H9 (cell line): ENCODE measurements at regions not wholly inside any gene's neighbourhood (a gene's known extent, or its start where the extent isn't known, plus 50 kb on each side); places are given as distances from the start of the nearest gene placed in this dataset.

Experiments
- DNase-seq: peaks from one replicate; pipeline ENCODE4 v3.0.0-alpha.2; 2017
- H2AFZ ChIP-seq: one replicate; pipeline ENCODE4 v1.6.1; 2013; ENCODE audit warnings: mild to moderate bottlenecking, low read length, control low read depth, moderate library complexity
- H2AK5ac ChIP-seq: 2 replicates; pipeline ENCODE4 v1.6.1; 2013; ENCODE audit warnings: low read length, control low read depth, mixed read lengths; ENCODE audit not compliant: insufficient read length
- H2BK120ac ChIP-seq: one replicate; pipeline ENCODE4 v1.6.1; 2013; ENCODE audit warnings: low read depth, mild to moderate bottlenecking, low read length, control low read depth, inconsistent platforms; ENCODE audit not compliant: poor library complexity, severe bottlenecking
- H2BK12ac ChIP-seq: 2 replicates; pipeline ENCODE4 v1.6.1; 2013; ENCODE audit warnings: low read length, control low read depth, mixed read lengths, low read depth; ENCODE audit not compliant: insufficient read length
- H2BK15ac ChIP-seq: 2 replicates; pipeline ENCODE4 v1.6.1; 2013; ENCODE audit warnings: low read depth, low read length, control low read depth
- H2BK20ac ChIP-seq: one replicate; pipeline ENCODE4 v1.6.1; 2013; ENCODE audit warnings: low read depth, mild to moderate bottlenecking, low read length, control low read depth, inconsistent platforms; ENCODE audit not compliant: poor library complexity, severe bottlenecking
- H2BK5ac ChIP-seq: 2 replicates; pipeline ENCODE4 v1.6.1; 2013; ENCODE audit warnings: low read length, control low read depth, mixed read lengths; ENCODE audit not compliant: insufficient read length
- H3K14ac ChIP-seq: 2 replicates; pipeline ENCODE4 v1.6.1; 2013; ENCODE audit warnings: low read length, control low read depth; ENCODE audit not compliant: insufficient read depth
- H3K18ac ChIP-seq: 2 replicates; pipeline ENCODE4 v1.6.1; 2013; ENCODE audit warnings: low read depth, mild to moderate bottlenecking, mixed read lengths, low read length, control low read depth; ENCODE audit not compliant: insufficient read length
- H3K23ac ChIP-seq: 2 replicates; pipeline ENCODE4 v1.6.1; 2013; ENCODE audit warnings: low read length, control low read depth, mixed read lengths, low read depth; ENCODE audit not compliant: insufficient read length
- H3K23me2 ChIP-seq: 2 replicates; pipeline ENCODE4 v1.6.1; 2013; ENCODE audit warnings: low read depth, mild to moderate bottlenecking, mixed read lengths, low read length, control low read depth; ENCODE audit not compliant: insufficient read length, poor library complexity, severe bottlenecking
- H3K27ac ChIP-seq: 2 replicates; pipeline ENCODE4 v1.5.1; 2013; ENCODE audit warnings: low read length, control low read depth, mixed read lengths, low read depth; ENCODE audit not compliant: insufficient read length
- H3K27me3 ChIP-seq: 2 replicates; pipeline ENCODE4 v1.6.1; 2013; ENCODE audit warnings: low read length, control low read depth, inconsistent platforms; ENCODE audit not compliant: insufficient read depth
- H3K4ac ChIP-seq: 2 replicates; pipeline ENCODE4 v1.6.1; 2013; ENCODE audit warnings: low read depth, mild to moderate bottlenecking, control low read depth, inconsistent platforms, low read length, moderate library complexity
- H3K4me1 ChIP-seq: 2 replicates; pipeline ENCODE4 v1.6.1; 2013; ENCODE audit warnings: low read length, control low read depth, inconsistent platforms; ENCODE audit not compliant: insufficient read depth
- H3K4me2 ChIP-seq: 2 replicates; pipeline ENCODE4 v1.6.1; 2013; ENCODE audit warnings: low read length, control low read depth, mixed read lengths; ENCODE audit not compliant: insufficient read length, insufficient read depth
- H3K56ac ChIP-seq: 2 replicates; pipeline ENCODE4 v1.6.1; 2013; ENCODE audit warnings: low read depth, mild to moderate bottlenecking, mixed read lengths, low read length, control low read depth; ENCODE audit not compliant: insufficient read length
- H3K79me1 ChIP-seq: 2 replicates; pipeline ENCODE4 v1.6.1; 2013; ENCODE audit warnings: low read depth, mild to moderate bottlenecking, moderate library complexity, low read length, control low read depth, inconsistent platforms; ENCODE audit not compliant: insufficient read depth, poor library complexity, severe bottlenecking
- H3K79me2 ChIP-seq: 2 replicates; pipeline ENCODE4 v1.6.1; 2013; ENCODE audit warnings: low read length, control low read depth, inconsistent platforms; ENCODE audit not compliant: insufficient read depth
- H3K9ac ChIP-seq: 2 replicates; pipeline ENCODE4 v1.6.1; 2013; ENCODE audit warnings: low read length, control low read depth, mixed read lengths; ENCODE audit not compliant: insufficient read length; ENCODE audit errors: extremely low read depth
- H3K9me3 ChIP-seq: one replicate; pipeline ENCODE4 v1.6.1; 2013; ENCODE audit warnings: low read depth, low read length, inconsistent platforms; ENCODE audit not compliant: control insufficient read depth
- H3T11ph ChIP-seq: one replicate; pipeline ENCODE4 v1.6.1; 2013; ENCODE audit warnings: mild to moderate bottlenecking, low read length, control low read depth, inconsistent platforms
- H4K20me1 ChIP-seq: one replicate; pipeline ENCODE4 v1.6.1; 2013; ENCODE audit not compliant: control insufficient read depth, insufficient read length, insufficient read depth
- H4K5ac ChIP-seq: 2 replicates; pipeline ENCODE4 v1.6.1; 2013; ENCODE audit warnings: low read depth, mild to moderate bottlenecking, mixed read lengths, low read length, control low read depth; ENCODE audit not compliant: insufficient read length
- H4K8ac ChIP-seq: replicated peaks from 2 replicates; pipeline ENCODE4 v1.6.1; 2013; ENCODE audit warnings: low read length, control low read depth, mixed read lengths, low read depth; ENCODE audit not compliant: insufficient read length
- H4K91ac ChIP-seq: 2 replicates; pipeline ENCODE4 v1.6.1; 2013; ENCODE audit warnings: low read depth, mild to moderate bottlenecking, moderate library complexity, mixed read lengths, low read length, control low read depth; ENCODE audit not compliant: insufficient read length
- H3K27ac Mint-ChIP-seq, 3 experiments: 2 replicates in 2 of 3; 3 replicates in 1 of 3; pipeline ENCODE4 v1.8.0; 2020 to 2021; ENCODE audit warnings: mixed read lengths in 3 of 3, mild to moderate bottlenecking in 1 of 3, moderate library complexity in 1 of 3
- H3K27me3 Mint-ChIP-seq: 2 replicates; pipeline ENCODE4 v1.8.0; 2021; ENCODE audit warnings: low read depth, mild to moderate bottlenecking, moderate library complexity, mixed read lengths
- H3K36me3 Mint-ChIP-seq, 3 experiments: 2 replicates in 2 of 3; 3 replicates in 1 of 3; pipeline ENCODE4 v1.8.0; 2020 to 2021; ENCODE audit warnings: low read depth in 3 of 3, mixed read lengths in 3 of 3; ENCODE audit not compliant: insufficient read depth in 1 of 3
- H3K4me1 Mint-ChIP-seq, 2 experiments: 2 replicates each; pipeline ENCODE4 v1.8.0; 2020; ENCODE audit warnings: mixed read lengths in 2 of 2
- H3K4me3 Mint-ChIP-seq, 2 experiments: 2 replicates in 1 of 2; 3 replicates in 1 of 2; pipeline ENCODE4 v1.8.0; 2020 to 2021; ENCODE audit warnings: mild to moderate bottlenecking in 2 of 2, mixed read lengths in 2 of 2, moderate library complexity in 1 of 2
- H3K9me3 Mint-ChIP-seq, 2 experiments: 2 replicates in 1 of 2; 3 replicates in 1 of 2; pipeline ENCODE4 v1.8.0; 2020; ENCODE audit warnings: mild to moderate bottlenecking in 2 of 2, mixed read lengths in 2 of 2, moderate library complexity in 1 of 2
- CTCF ChIP-seq: fragments of 200-600 bp; sonication (generic); conservative IDR thresholded peaks from 3 replicates; pipeline ENCODE4 v1.8.0; 2021; ENCODE audit warnings: antibody characterized with exemption, mild to moderate bottlenecking
- WGBS: extraction: QIAGEN DNeasy Blood & Tissue Kit; methylation state at CpG from one replicate; pipeline ENCODE4 v1.1.7; 2013; ENCODE audit warnings: missing lambda C conversion rate, low lambda C conversion rate, mixed read lengths; ENCODE audit not compliant: insufficient read length; ENCODE audit errors: extremely low coverage; 5-methylcytosine and 5-hydroxymethylcytosine counted together

- H3K18ac ChIP-seq: no peak overlapping the region
- no peak overlapping the region for H2BK12ac ChIP-seq
- no peak overlapping the region for H4K8ac ChIP-seq
- H3K23ac ChIP-seq: no peak overlapping the region
- H3K27ac ChIP-seq: no peak overlapping the region
- no peak overlapping the region for H3K56ac ChIP-seq
- no peak overlapping the region for H2BK20ac ChIP-seq
- no peak overlapping the region for H2BK15ac ChIP-seq
- H4K20me1 ChIP-seq: no peaks in the 10 kb centered on the region
- Mint-ChIP-seq H3K36me3 (no peaks in the 10 kb centered on the region), H3K4me1 (peaks cover 13 to 20% of the 10 kb centered on the region in 2 experiments), H3K27me3 (0 out of 2 replicates have a peak, but pooled peaks cover 3% of the 10 kb centered on the region), H3K27ac (peak overlapping the region in 1 of 3 experiments; percentile 44; a peak in 1 of 7 replicates), H3K9me3 (no peaks in the 10 kb centered on the region), H3K4me3 (no peak overlapping the region)
- H3K9ac ChIP-seq: no peak overlapping the region
- H3K4ac ChIP-seq: no peak overlapping the region
- no peak overlapping the region for H3T11ph ChIP-seq
- no peak for DNase-seq
- TF ChIP-seq CTCF: no peak
- no peak overlapping the region for H4K5ac ChIP-seq
- no peaks in the 10 kb centered on the region for H3K79me2 ChIP-seq
- H3K4me2 ChIP-seq: no peak overlapping the region
- H3K14ac ChIP-seq: no peak overlapping the region
- H4K91ac ChIP-seq: no peak overlapping the region
- no peak overlapping the region for H2BK120ac ChIP-seq
- no peaks in the 10 kb centered on the region for H3K27me3 ChIP-seq
- no peaks in the 10 kb centered on the region for H3K79me1 ChIP-seq
- H3K4me1 ChIP-seq: peaks cover 4% of the 10 kb centered on the region; the same call in 1 of the 2 replicates
- no peak overlapping the region for H2AFZ ChIP-seq
- WGBS: no CpG with 5 or more reads among the region's 9 CpGs
- H3K9me3 ChIP-seq: no peaks in the 10 kb centered on the region
- H2BK5ac ChIP-seq: no peak overlapping the region
- H2AK5ac ChIP-seq: no peak overlapping the region
- H3K23me2 ChIP-seq: no peaks in the 10 kb centered on the region
These were observed 226.6 kb downstream of the GAS1 start for GRCh38 chr9:86720639-86721225.
